ENCODE measurements at regions not wholly inside any gene's neighbourhood (a gene's known extent, or its start where the extent isn't known, plus 50 kb on each side); places are given as distances from the start of the nearest gene placed in this dataset.

GRCh38 chr17:52724578-52724977 lies 566.1 kb upstream of the CA10 start:
- Histone ChIP-seq H3K4me3 (no peak overlapping the region), H3K27me3 (no peaks in the 10 kb centered on the region), H3K27ac (no peak overlapping the region), H3K36me3 (no peaks in the 10 kb centered on the region), H3K9me3 (no peaks in the 10 kb centered on the region), H3K4me1 (no peaks in the 10 kb centered on the region)
- TF ChIP-seq POLR2AphosphoS5 (IDR thresholded peaks at IDR 0.05; ENCODE audit: insufficient read depth in 1 of 2, low read depth in 1 of 2): no peak
- no peak for TF ChIP-seq POLR2A (IDR thresholded peaks at IDR 0.05)
- TF ChIP-seq CTCF (IDR thresholded peaks at IDR 0.05): no peak
- intact Hi-C loops (cut with DNase I): no loop called here
- no peak for DNase-seq (ENCODE audit: extremely low spot score in 2 of 2)

- no peak overlapping the region for H3K4me3 ChIP-seq
- DNase-seq (ENCODE audit: extremely low spot score in 2 of 2): no peak
- H3K27me3 ChIP-seq: no peaks in the 10 kb centered on the region
- intact Hi-C loops (cut with DNase I): no loop called here
- no peaks in the 10 kb centered on the region for H3K4me1 ChIP-seq
- H3K36me3 ChIP-seq: no peaks in the 10 kb centered on the region
- TF ChIP-seq POLR2A (IDR thresholded peaks at IDR 0.05) (no peak), CTCF (IDR thresholded peaks at IDR 0.05) (no peak), POLR2AphosphoS5 (IDR thresholded peaks at IDR 0.05; ENCODE audit: insufficient read depth in 1 of 2, low read depth in 1 of 2) (no peak)
- H3K27ac ChIP-seq: no peak overlapping the region
- no peaks in the 10 kb centered on the region for H3K9me3 ChIP-seq
These were observed 563.4 kb upstream of the CA10 start for GRCh38 chr17:52721910-52722309.

- no peak for DNase-seq (ENCODE audit: extremely low spot score in 2 of 2)
- Histone ChIP-seq H3K4me1 (no peaks in the 10 kb centered on the region), H3K27me3 (no peaks in the 10 kb centered on the region), H3K4me3 (no peak overlapping the region), H3K27ac (no peak overlapping the region), H3K36me3 (no peaks in the 10 kb centered on the region), H3K9me3 (no peaks in the 10 kb centered on the region)
- intact Hi-C loops (cut with DNase I): no loop called here
- no peak for TF ChIP-seq POLR2A (IDR thresholded peaks at IDR 0.05)
- TF ChIP-seq POLR2AphosphoS5 (IDR thresholded peaks at IDR 0.05; ENCODE audit: insufficient read depth in 1 of 2, low read depth in 1 of 2): no peak
- TF ChIP-seq CTCF (IDR thresholded peaks at IDR 0.05): no peak
These were observed 551.9 kb upstream of the CA10 start for GRCh38 chr17:52710363-52710901.

- TF ChIP-seq POLR2AphosphoS5 (IDR thresholded peaks at IDR 0.05; ENCODE audit: insufficient read depth in 1 of 2, low read depth in 1 of 2) (no peak), POLR2A (IDR thresholded peaks at IDR 0.05) (no peak), CTCF (IDR thresholded peaks at IDR 0.05) (no peak)
- no peaks in the 10 kb centered on the region for H3K36me3 ChIP-seq
These were observed 551.2 kb upstream of the CA10 start for GRCh38 chr17:52709724-52710123.

GRCh38 chr17:52696362-52696761 lies 537.8 kb upstream of the CA10 start:
- no peak for DNase-seq (ENCODE audit: extremely low spot score in 2 of 2)
- Histone ChIP-seq H3K27me3 (no peaks in the 10 kb centered on the region), H3K9me3 (no peaks in the 10 kb centered on the region), H3K4me3 (no peak overlapping the region), H3K36me3 (no peaks in the 10 kb centered on the region), H3K4me1 (no peaks in the 10 kb centered on the region), H3K27ac (no peak overlapping the region)
- TF ChIP-seq POLR2AphosphoS5 (IDR thresholded peaks at IDR 0.05; ENCODE audit: insufficient read depth in 1 of 2, low read depth in 1 of 2) (no peak), POLR2A (IDR thresholded peaks at IDR 0.05) (no peak), CTCF (IDR thresholded peaks at IDR 0.05) (no peak)
- intact Hi-C loops (cut with DNase I): no loop called here

More at GRCh38 chr17:52709724-52710123, 551.2 kb upstream of the CA10 start:
- Histone ChIP-seq H3K27me3 (no peaks in the 10 kb centered on the region), H3K4me1 (no peaks in the 10 kb centered on the region), H3K9me3 (no peaks in the 10 kb centered on the region), H3K4me3 (no peak overlapping the region), H3K27ac (no peak overlapping the region)
- intact Hi-C loops (cut with DNase I): no loop called here
- no peak for DNase-seq (ENCODE audit: extremely low spot score in 2 of 2)

Measured in vagina (tissue), 2 donors.